Natural killer cell (primary cell): ENCODE measurements at regions not wholly inside any gene's neighbourhood (a gene's known extent, or its start where the extent isn't known, plus 50 kb on each side); places are given as distances from the start of the nearest gene placed in this dataset.

Experiments used
- ATAC-seq, 3 donors: fragments of 150-1000 bp in 2 of 3; fragments of 200-7000 bp in 1 of 3; cut with Tn5 transposase; 1 replicate in 1 of 3; 2 replicates in 2 of 3; pipeline ENCODE4 v1.10.0; 2021; ENCODE audit warnings: mild to moderate bottlenecking in 2 of 3, moderate library complexity in 2 of 3
- DNase-seq, 2 donors: peaks; one replicate each; pipeline versions ENCODE4 v3.0.0 to v3.0.0-alpha.2; 2013 to 2021; ENCODE audit warnings: mixed read lengths in 1 of 2
- H3K27ac ChIP-seq: one replicate; pipeline ENCODE4 v1.5.1; 2013; ENCODE audit warnings: mild to moderate bottlenecking, low read length
- H3K27me3 ChIP-seq: one replicate; pipeline ENCODE4 v1.6.1; 2013; ENCODE audit warnings: low read length; ENCODE audit not compliant: control insufficient read depth, insufficient read depth
- H3K36me3 ChIP-seq: one replicate; pipeline ENCODE4 v1.6.1; 2013; ENCODE audit warnings: low read length; ENCODE audit not compliant: control insufficient read depth, insufficient read depth
- H3K4me1 ChIP-seq: one replicate; pipeline ENCODE4 v1.6.1; 2013; ENCODE audit warnings: low read length; ENCODE audit not compliant: control insufficient read depth, insufficient read depth
- H3K4me3 ChIP-seq: one replicate; pipeline ENCODE4 v1.5.1; 2013; ENCODE audit warnings: low read length
- H3K9me3 ChIP-seq: one replicate; pipeline ENCODE4 v1.6.1; 2013; ENCODE audit warnings: low read length; ENCODE audit not compliant: control insufficient read depth, insufficient read depth
- H3K27ac Mint-ChIP-seq, 2 donors: one replicate each; pipeline ENCODE4 v1.8.0; 2022; ENCODE audit warnings: mild to moderate bottlenecking in 2 of 2, mixed read lengths in 2 of 2, moderate library complexity in 1 of 2
- H3K27me3 Mint-ChIP-seq, 2 donors: one replicate each; pipeline ENCODE4 v1.8.0; 2022; ENCODE audit warnings: low read depth in 2 of 2, mixed read lengths in 2 of 2
- H3K36me3 Mint-ChIP-seq: one replicate; pipeline ENCODE4 v1.8.0; 2022; ENCODE audit warnings: mixed read lengths
- H3K4me1 Mint-ChIP-seq, 2 donors: one replicate each; pipeline ENCODE4 v1.8.0; 2022; ENCODE audit warnings: mixed read lengths in 2 of 2
- H3K4me3 Mint-ChIP-seq: one replicate; pipeline ENCODE4 v1.8.0; 2022; ENCODE audit warnings: mild to moderate bottlenecking, moderate library complexity, mixed read lengths
- H3K9me3 Mint-ChIP-seq, 2 donors: one replicate each; pipeline ENCODE4 v1.8.0; 2022; ENCODE audit warnings: mixed read lengths in 2 of 2
- whole genome bisulfite sequencing: methylation state at CpG from one replicate; pipeline ENCODE4 v1.1.7; 2013; ENCODE audit warnings: missing lambda C conversion rate; ENCODE audit not compliant: insufficient coverage; 5-methylcytosine and 5-hydroxymethylcytosine counted together
- intact Hi-C: fragments of 100-400 bp; cut with micrococcal nuclease; formaldehyde crosslinking; loops from one replicate; pipeline ENCODE4 v1.14.2; 2022
- TF ChIP-seq, protein P1 (sequence below): fragments of 200-600 bp; IDR thresholded peaks from one replicate; pipeline ENCODE4 v1.8.0; 2022; ENCODE audit warnings: antibody characterized with exemption

DNA sequence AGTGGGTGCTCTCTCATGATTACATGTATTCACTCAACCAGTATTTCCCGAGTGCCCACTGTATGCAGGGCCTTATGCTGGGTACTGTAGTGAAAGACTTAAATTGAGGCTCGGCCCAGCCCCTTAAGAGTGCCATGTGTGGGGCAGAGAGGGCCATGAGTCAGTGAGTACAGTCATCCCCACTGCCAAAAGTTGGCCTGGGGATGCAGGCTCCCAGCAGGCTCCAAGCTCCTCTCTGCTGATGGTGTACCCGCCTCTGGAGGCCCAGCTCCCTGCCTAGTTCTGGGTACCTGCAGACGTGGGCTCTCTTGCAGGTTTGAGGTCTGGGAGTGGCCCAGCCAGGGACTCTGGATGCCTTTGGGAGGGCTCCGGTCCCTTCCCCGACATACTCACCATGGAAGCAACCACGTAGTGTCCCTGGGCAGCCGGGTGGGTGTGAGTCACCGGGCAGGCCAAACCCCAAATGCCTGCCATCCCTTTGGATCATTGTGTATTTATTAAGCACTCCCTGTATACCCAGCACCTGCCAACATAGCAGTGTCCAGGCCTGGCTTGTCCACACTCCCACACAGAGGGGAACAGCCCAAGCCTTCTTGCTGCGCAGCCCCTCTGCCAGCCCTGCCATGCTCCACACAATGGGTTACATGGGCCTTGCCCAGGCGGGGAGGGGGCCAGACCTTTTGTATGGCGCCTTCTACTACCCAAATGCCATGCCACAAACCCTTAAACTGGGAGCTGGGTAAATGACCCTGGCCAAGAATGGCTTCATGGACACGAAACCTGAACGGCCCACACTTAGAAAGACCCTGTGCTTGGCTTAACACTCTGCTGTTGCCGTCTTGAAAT lies 153.6 kb downstream of the VEGFA start:
- peaks cover 23 to 28% of the 10 kb centered on the region in 2 donors for H3K27me3 Mint-ChIP-seq
- TF ChIP-seq, protein P1, sequence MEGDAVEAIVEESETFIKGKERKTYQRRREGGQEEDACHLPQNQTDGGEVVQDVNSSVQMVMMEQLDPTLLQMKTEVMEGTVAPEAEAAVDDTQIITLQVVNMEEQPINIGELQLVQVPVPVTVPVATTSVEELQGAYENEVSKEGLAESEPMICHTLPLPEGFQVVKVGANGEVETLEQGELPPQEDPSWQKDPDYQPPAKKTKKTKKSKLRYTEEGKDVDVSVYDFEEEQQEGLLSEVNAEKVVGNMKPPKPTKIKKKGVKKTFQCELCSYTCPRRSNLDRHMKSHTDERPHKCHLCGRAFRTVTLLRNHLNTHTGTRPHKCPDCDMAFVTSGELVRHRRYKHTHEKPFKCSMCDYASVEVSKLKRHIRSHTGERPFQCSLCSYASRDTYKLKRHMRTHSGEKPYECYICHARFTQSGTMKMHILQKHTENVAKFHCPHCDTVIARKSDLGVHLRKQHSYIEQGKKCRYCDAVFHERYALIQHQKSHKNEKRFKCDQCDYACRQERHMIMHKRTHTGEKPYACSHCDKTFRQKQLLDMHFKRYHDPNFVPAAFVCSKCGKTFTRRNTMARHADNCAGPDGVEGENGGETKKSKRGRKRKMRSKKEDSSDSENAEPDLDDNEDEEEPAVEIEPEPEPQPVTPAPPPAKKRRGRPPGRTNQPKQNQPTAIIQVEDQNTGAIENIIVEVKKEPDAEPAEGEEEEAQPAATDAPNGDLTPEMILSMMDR, result no peak
- Histone ChIP-seq H3K4me1 (peaks cover 38% of the 10 kb centered on the region), H3K36me3 (no peaks in the 10 kb centered on the region), H3K27ac (no peak overlapping the region), H3K27me3 (peaks cover 5% of the 10 kb centered on the region), H3K4me3 (no peak overlapping the region), H3K9me3 (no peaks in the 10 kb centered on the region)
- H3K4me1 Mint-ChIP-seq, result peaks cover 36 to 44% of the 10 kb centered on the region in 2 donors
- H3K36me3 Mint-ChIP-seq, result no peaks in the 10 kb centered on the region
- H3K4me3 Mint-ChIP-seq, result peak overlapping the region; percentile 68
- peak in 1 of 3 donors; percentile 8 for ATAC-seq
- intact Hi-C loops, result no loop called here
- no peak for DNase-seq
- H3K9me3 Mint-ChIP-seq, result no peaks in the 10 kb centered on the region
- 75% methylated on average over 15 of the region's 15 CpGs for WGBS
- H3K27ac Mint-ChIP-seq, result peak overlapping the region in 1 of 2 donors; percentile 51

DNA sequence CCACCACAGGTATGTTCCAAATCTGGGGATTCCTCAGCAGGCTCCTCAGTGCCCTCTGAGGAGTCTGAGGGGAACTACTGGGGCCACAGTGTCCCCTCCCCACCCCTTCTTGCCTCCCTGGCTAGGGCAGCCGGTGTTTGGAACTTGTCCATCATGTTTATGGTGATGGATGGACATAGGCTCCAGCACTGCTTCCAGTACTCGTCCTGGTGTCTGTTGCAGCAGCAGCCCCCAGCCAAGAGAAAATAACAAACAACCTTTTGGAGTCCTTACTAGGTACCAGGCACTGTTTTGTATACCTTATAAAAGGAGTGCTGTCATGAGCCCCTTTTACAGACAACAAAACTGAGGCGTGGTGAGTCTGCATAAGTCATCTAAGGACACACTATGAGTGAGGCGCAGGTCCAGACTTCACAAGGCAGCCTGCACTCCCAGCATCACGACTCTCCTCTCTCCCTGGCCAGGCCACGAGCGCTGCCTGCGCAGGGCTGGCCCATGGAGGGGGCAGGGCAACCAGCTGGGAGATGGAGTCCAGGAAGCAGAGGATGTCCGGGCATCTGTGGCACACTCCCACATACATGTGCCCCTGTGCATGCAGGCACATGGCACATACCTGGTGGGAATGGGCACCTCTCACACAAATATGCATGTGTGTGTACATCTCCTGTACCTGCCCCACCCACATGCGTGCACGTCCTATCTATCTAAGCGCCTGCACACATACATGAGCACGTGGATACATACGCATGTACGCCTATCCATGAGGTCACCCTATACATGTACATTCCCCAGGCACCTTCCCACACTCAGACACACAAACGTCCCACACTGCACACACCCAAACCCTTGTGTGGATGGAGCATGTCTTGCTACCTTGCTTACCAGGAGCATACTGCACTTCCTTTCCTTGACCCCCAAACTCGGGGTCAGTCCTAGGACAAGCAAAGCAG lies 152.7 kb downstream of the VEGFA start:
- Histone ChIP-seq H3K9me3 (no peaks in the 10 kb centered on the region), H3K27ac (no peak overlapping the region), H3K4me1 (peaks cover 32% of the 10 kb centered on the region), H3K4me3 (no peak overlapping the region), H3K27me3 (peaks cover 8% of the 10 kb centered on the region), H3K36me3 (no peaks in the 10 kb centered on the region)
- Mint-ChIP-seq H3K9me3 (no peaks in the 10 kb centered on the region), H3K27me3 (peaks cover 28 to 32% of the 10 kb centered on the region in 2 donors), H3K27ac (no peak overlapping the region), H3K4me1 (peaks cover 31 to 40% of the 10 kb centered on the region in 2 donors), H3K36me3 (no peaks in the 10 kb centered on the region), H3K4me3 (no peak overlapping the region)
- DNase-seq (no peak), ATAC-seq (no peak)
- intact Hi-C loops, result no loop called here
- TF ChIP-seq, protein P1, result no peak
- WGBS, result 93% methylated on average over 17 of the region's 17 CpGs

DNA sequence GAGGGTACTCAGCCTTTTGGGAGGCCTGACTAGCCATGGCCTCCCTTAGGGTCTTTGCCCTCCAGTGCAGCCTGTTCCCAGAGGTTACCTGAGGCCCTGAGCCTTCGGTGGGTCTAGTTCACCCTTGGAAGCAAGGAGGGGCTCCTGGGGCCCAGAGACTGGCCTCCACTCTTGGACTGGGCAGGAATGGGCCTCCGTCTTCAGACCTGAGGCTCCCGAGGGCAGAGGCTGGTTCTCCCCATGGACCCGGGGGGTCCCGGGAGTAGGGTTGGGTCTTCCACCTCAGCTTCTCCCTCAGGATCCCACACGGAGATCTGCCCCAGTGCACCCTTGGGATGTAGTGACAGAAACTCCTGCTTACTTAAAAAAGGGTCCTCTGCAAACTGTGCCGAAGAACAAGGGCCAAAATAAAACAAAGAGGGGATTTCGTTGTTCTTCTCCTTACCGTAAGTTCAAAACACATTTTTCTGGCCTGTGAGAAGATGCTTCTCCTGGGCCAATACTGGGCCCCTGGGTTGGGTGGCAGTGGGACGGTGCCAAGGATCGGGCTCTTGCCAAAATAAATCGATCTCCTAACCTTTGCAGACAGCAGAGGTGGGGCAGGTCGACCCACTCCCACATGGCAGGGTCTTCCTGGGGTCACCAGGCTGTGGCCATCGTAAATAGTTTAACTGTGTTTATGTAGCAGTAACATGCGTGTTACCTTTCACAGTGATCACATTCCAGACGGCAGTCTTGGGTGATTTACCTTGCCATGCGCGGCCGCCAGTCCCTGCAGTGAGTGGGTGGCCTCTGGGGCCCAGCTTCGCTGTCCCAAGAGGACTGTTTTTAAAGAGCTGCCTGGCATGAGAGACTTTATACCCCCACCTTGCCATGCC lies 151.8 kb downstream of the VEGFA start:
- Mint-ChIP-seq H3K4me1 (peaks cover 24 to 33% of the 10 kb centered on the region in 2 donors), H3K27ac (no peak overlapping the region), H3K4me3 (no peak overlapping the region), H3K36me3 (no peaks in the 10 kb centered on the region), H3K9me3 (no peaks in the 10 kb centered on the region), H3K27me3 (peaks cover 29 to 37% of the 10 kb centered on the region in 2 donors)
- H3K4me1 ChIP-seq, result peaks cover 29% of the 10 kb centered on the region
- TF ChIP-seq, protein P1, result no peak
- intact Hi-C loops, result no loop called here
- DNase-seq (no peak), ATAC-seq (no peak)
- H3K36me3 ChIP-seq, result no peaks in the 10 kb centered on the region
- peaks cover 9% of the 10 kb centered on the region for H3K27me3 ChIP-seq
- no peak overlapping the region for H3K27ac ChIP-seq
- no peaks in the 10 kb centered on the region for H3K9me3 ChIP-seq
- no peak overlapping the region for H3K4me3 ChIP-seq
- WGBS, result 94% methylated on average over 20 of the region's 20 CpGs
